H9 (cell line): ENCODE measurements at regions not wholly inside any gene's neighbourhood (a gene's known extent, or its start where the extent isn't known, plus 50 kb on each side); places are given as distances from the start of the nearest gene placed in this dataset.

Experiments
- DNase-seq: peaks from one replicate; pipeline ENCODE4 v3.0.0-alpha.2; 2017
- H2AFZ ChIP-seq: one replicate; pipeline ENCODE4 v1.6.1; 2013; ENCODE audit warnings: mild to moderate bottlenecking, low read length, control low read depth, moderate library complexity
- H2AK5ac ChIP-seq: 2 replicates; pipeline ENCODE4 v1.6.1; 2013; ENCODE audit warnings: low read length, control low read depth, mixed read lengths; ENCODE audit not compliant: insufficient read length
- H2BK120ac ChIP-seq: one replicate; pipeline ENCODE4 v1.6.1; 2013; ENCODE audit warnings: low read depth, mild to moderate bottlenecking, low read length, control low read depth, inconsistent platforms; ENCODE audit not compliant: poor library complexity, severe bottlenecking
- H2BK12ac ChIP-seq: 2 replicates; pipeline ENCODE4 v1.6.1; 2013; ENCODE audit warnings: low read length, control low read depth, mixed read lengths, low read depth; ENCODE audit not compliant: insufficient read length
- H2BK15ac ChIP-seq: 2 replicates; pipeline ENCODE4 v1.6.1; 2013; ENCODE audit warnings: low read depth, low read length, control low read depth
- H2BK20ac ChIP-seq: one replicate; pipeline ENCODE4 v1.6.1; 2013; ENCODE audit warnings: low read depth, mild to moderate bottlenecking, low read length, control low read depth, inconsistent platforms; ENCODE audit not compliant: poor library complexity, severe bottlenecking
- H2BK5ac ChIP-seq: 2 replicates; pipeline ENCODE4 v1.6.1; 2013; ENCODE audit warnings: low read length, control low read depth, mixed read lengths; ENCODE audit not compliant: insufficient read length
- H3K14ac ChIP-seq: 2 replicates; pipeline ENCODE4 v1.6.1; 2013; ENCODE audit warnings: low read length, control low read depth; ENCODE audit not compliant: insufficient read depth
- H3K18ac ChIP-seq: 2 replicates; pipeline ENCODE4 v1.6.1; 2013; ENCODE audit warnings: low read depth, mild to moderate bottlenecking, mixed read lengths, low read length, control low read depth; ENCODE audit not compliant: insufficient read length
- H3K23ac ChIP-seq: 2 replicates; pipeline ENCODE4 v1.6.1; 2013; ENCODE audit warnings: low read length, control low read depth, mixed read lengths, low read depth; ENCODE audit not compliant: insufficient read length
- H3K23me2 ChIP-seq: 2 replicates; pipeline ENCODE4 v1.6.1; 2013; ENCODE audit warnings: low read depth, mild to moderate bottlenecking, mixed read lengths, low read length, control low read depth; ENCODE audit not compliant: insufficient read length, poor library complexity, severe bottlenecking
- H3K27ac ChIP-seq: 2 replicates; pipeline ENCODE4 v1.5.1; 2013; ENCODE audit warnings: low read length, control low read depth, mixed read lengths, low read depth; ENCODE audit not compliant: insufficient read length
- H3K27me3 ChIP-seq: 2 replicates; pipeline ENCODE4 v1.6.1; 2013; ENCODE audit warnings: low read length, control low read depth, inconsistent platforms; ENCODE audit not compliant: insufficient read depth
- H3K4ac ChIP-seq: 2 replicates; pipeline ENCODE4 v1.6.1; 2013; ENCODE audit warnings: low read depth, mild to moderate bottlenecking, control low read depth, inconsistent platforms, low read length, moderate library complexity
- H3K4me1 ChIP-seq: 2 replicates; pipeline ENCODE4 v1.6.1; 2013; ENCODE audit warnings: low read length, control low read depth, inconsistent platforms; ENCODE audit not compliant: insufficient read depth
- H3K4me2 ChIP-seq: 2 replicates; pipeline ENCODE4 v1.6.1; 2013; ENCODE audit warnings: low read length, control low read depth, mixed read lengths; ENCODE audit not compliant: insufficient read length, insufficient read depth
- H3K56ac ChIP-seq: 2 replicates; pipeline ENCODE4 v1.6.1; 2013; ENCODE audit warnings: low read depth, mild to moderate bottlenecking, mixed read lengths, low read length, control low read depth; ENCODE audit not compliant: insufficient read length
- H3K79me1 ChIP-seq: 2 replicates; pipeline ENCODE4 v1.6.1; 2013; ENCODE audit warnings: low read depth, mild to moderate bottlenecking, moderate library complexity, low read length, control low read depth, inconsistent platforms; ENCODE audit not compliant: insufficient read depth, poor library complexity, severe bottlenecking
- H3K79me2 ChIP-seq: 2 replicates; pipeline ENCODE4 v1.6.1; 2013; ENCODE audit warnings: low read length, control low read depth, inconsistent platforms; ENCODE audit not compliant: insufficient read depth
- H3K9ac ChIP-seq: 2 replicates; pipeline ENCODE4 v1.6.1; 2013; ENCODE audit warnings: low read length, control low read depth, mixed read lengths; ENCODE audit not compliant: insufficient read length; ENCODE audit errors: extremely low read depth
- H3K9me3 ChIP-seq: one replicate; pipeline ENCODE4 v1.6.1; 2013; ENCODE audit warnings: low read depth, low read length, inconsistent platforms; ENCODE audit not compliant: control insufficient read depth
- H3T11ph ChIP-seq: one replicate; pipeline ENCODE4 v1.6.1; 2013; ENCODE audit warnings: mild to moderate bottlenecking, low read length, control low read depth, inconsistent platforms
- H4K20me1 ChIP-seq: one replicate; pipeline ENCODE4 v1.6.1; 2013; ENCODE audit not compliant: control insufficient read depth, insufficient read length, insufficient read depth
- H4K5ac ChIP-seq: 2 replicates; pipeline ENCODE4 v1.6.1; 2013; ENCODE audit warnings: low read depth, mild to moderate bottlenecking, mixed read lengths, low read length, control low read depth; ENCODE audit not compliant: insufficient read length
- H4K8ac ChIP-seq: replicated peaks from 2 replicates; pipeline ENCODE4 v1.6.1; 2013; ENCODE audit warnings: low read length, control low read depth, mixed read lengths, low read depth; ENCODE audit not compliant: insufficient read length
- H4K91ac ChIP-seq: 2 replicates; pipeline ENCODE4 v1.6.1; 2013; ENCODE audit warnings: low read depth, mild to moderate bottlenecking, moderate library complexity, mixed read lengths, low read length, control low read depth; ENCODE audit not compliant: insufficient read length
- H3K27ac Mint-ChIP-seq, 3 experiments: 2 replicates in 2 of 3; 3 replicates in 1 of 3; pipeline ENCODE4 v1.8.0; 2020 to 2021; ENCODE audit warnings: mixed read lengths in 3 of 3, mild to moderate bottlenecking in 1 of 3, moderate library complexity in 1 of 3
- H3K27me3 Mint-ChIP-seq: 2 replicates; pipeline ENCODE4 v1.8.0; 2021; ENCODE audit warnings: low read depth, mild to moderate bottlenecking, moderate library complexity, mixed read lengths
- H3K36me3 Mint-ChIP-seq, 3 experiments: 2 replicates in 2 of 3; 3 replicates in 1 of 3; pipeline ENCODE4 v1.8.0; 2020 to 2021; ENCODE audit warnings: low read depth in 3 of 3, mixed read lengths in 3 of 3; ENCODE audit not compliant: insufficient read depth in 1 of 3
- H3K4me1 Mint-ChIP-seq, 2 experiments: 2 replicates each; pipeline ENCODE4 v1.8.0; 2020; ENCODE audit warnings: mixed read lengths in 2 of 2
- H3K4me3 Mint-ChIP-seq, 2 experiments: 2 replicates in 1 of 2; 3 replicates in 1 of 2; pipeline ENCODE4 v1.8.0; 2020 to 2021; ENCODE audit warnings: mild to moderate bottlenecking in 2 of 2, mixed read lengths in 2 of 2, moderate library complexity in 1 of 2
- H3K9me3 Mint-ChIP-seq, 2 experiments: 2 replicates in 1 of 2; 3 replicates in 1 of 2; pipeline ENCODE4 v1.8.0; 2020; ENCODE audit warnings: mild to moderate bottlenecking in 2 of 2, mixed read lengths in 2 of 2, moderate library complexity in 1 of 2
- CTCF ChIP-seq: fragments of 200-600 bp; sonication (generic); conservative IDR thresholded peaks from 3 replicates; pipeline ENCODE4 v1.8.0; 2021; ENCODE audit warnings: antibody characterized with exemption, mild to moderate bottlenecking
- WGBS: extraction: QIAGEN DNeasy Blood & Tissue Kit; methylation state at CpG from one replicate; pipeline ENCODE4 v1.1.7; 2013; ENCODE audit warnings: missing lambda C conversion rate, low lambda C conversion rate, mixed read lengths; ENCODE audit not compliant: insufficient read length; ENCODE audit errors: extremely low coverage; 5-methylcytosine and 5-hydroxymethylcytosine counted together

- Histone ChIP-seq H3K4ac (no peak overlapping the region), H3K27me3 (no peaks in the 10 kb centered on the region), H3K56ac (no peak overlapping the region), H3K9ac (no peak overlapping the region), H4K20me1 (no peaks in the 10 kb centered on the region), H3K79me2 (no peaks in the 10 kb centered on the region), H3K4me1 (no peaks in the 10 kb centered on the region), H3K23ac (no peak overlapping the region), H3K9me3 (no peaks in the 10 kb centered on the region), H2BK12ac (no peak overlapping the region), H4K8ac (no peak overlapping the region), H2BK5ac (no peak overlapping the region), H2BK120ac (no peak overlapping the region), H3K4me2 (no peak overlapping the region), H3T11ph (no peak overlapping the region), H3K79me1 (no peaks in the 10 kb centered on the region), H2BK15ac (no peak overlapping the region), H2BK20ac (no peak overlapping the region), H4K91ac (no peak overlapping the region), H3K27ac (no peak overlapping the region), H2AFZ (no peak overlapping the region), H3K18ac (no peak overlapping the region), H3K14ac (no peak overlapping the region), H3K23me2 (no peaks in the 10 kb centered on the region), H4K5ac (no peak overlapping the region), H2AK5ac (no peak overlapping the region)
- no peak overlapping the region for H3K27ac Mint-ChIP-seq
- H3K4me1 Mint-ChIP-seq: no peaks in the 10 kb centered on the region
- H3K9me3 Mint-ChIP-seq: no peaks in the 10 kb centered on the region
- no CpG with 5 or more reads among the region's 3 CpGs for WGBS
- no peaks in the 10 kb centered on the region for H3K27me3 Mint-ChIP-seq
- no peaks in the 10 kb centered on the region for H3K36me3 Mint-ChIP-seq
- no peak for DNase-seq
- no peak overlapping the region for H3K4me3 Mint-ChIP-seq
- no peak for TF ChIP-seq CTCF
Observed at GRCh38 chr15:95405447-95405846, 925.1 kb upstream of the NR2F2 start.
